ENCODE measurements at regions not wholly inside any gene's neighbourhood (a gene's known extent, or its start where the extent isn't known, plus 50 kb on each side); places are given as distances from the start of the nearest gene placed in this dataset.

DNA sequence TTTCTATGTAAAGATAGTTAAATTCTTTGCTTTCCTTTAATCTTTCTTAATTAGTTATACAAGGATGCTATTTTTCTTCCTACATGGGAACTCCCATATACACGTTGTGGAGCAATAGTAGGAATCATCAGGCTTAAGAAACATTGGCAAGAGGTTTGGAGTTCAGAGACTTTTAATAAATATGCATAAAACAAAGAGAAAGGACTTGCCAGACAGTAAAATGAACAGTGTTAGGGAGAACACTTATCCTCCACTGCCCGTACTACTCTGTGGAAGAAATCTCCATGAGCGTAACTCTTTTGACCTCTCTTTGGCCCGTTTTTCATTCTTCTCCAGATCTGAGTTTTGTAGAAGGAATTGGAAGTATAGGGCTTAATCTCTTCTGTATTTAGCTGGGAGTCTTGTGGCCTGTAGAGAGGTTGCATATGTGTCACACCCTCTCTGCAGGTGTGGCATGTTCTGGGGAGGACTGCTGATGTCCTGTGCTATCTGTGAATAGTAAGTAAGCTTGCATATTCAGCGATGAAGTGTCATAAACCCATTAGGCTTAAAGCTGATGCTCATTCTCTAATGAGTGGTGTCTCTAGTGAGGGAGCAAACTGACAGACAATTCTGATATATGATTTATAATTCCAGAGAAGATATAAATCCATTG is 455.4 kb upstream of the FAR2 start:
- intact Hi-C loops (cut with DNase I): no loop called here
- no peak for DNase-seq
- 70 to 71% methylated on average over 5 of the region's 5 CpGs for WGBS, 2 donors
- Histone ChIP-seq H3K4me3 (no peak overlapping the region), H3K27ac (no peak overlapping the region), H3K9me3 (no peaks in the 10 kb centered on the region), H3K27me3 (no peaks in the 10 kb centered on the region), H3K4me1 (no peaks in the 10 kb centered on the region), H3K36me3 (no peaks in the 10 kb centered on the region)
- TF ChIP-seq POLR2A (IDR thresholded peaks at IDR 0.05): no peak
- TF ChIP-seq, protein P1, sequence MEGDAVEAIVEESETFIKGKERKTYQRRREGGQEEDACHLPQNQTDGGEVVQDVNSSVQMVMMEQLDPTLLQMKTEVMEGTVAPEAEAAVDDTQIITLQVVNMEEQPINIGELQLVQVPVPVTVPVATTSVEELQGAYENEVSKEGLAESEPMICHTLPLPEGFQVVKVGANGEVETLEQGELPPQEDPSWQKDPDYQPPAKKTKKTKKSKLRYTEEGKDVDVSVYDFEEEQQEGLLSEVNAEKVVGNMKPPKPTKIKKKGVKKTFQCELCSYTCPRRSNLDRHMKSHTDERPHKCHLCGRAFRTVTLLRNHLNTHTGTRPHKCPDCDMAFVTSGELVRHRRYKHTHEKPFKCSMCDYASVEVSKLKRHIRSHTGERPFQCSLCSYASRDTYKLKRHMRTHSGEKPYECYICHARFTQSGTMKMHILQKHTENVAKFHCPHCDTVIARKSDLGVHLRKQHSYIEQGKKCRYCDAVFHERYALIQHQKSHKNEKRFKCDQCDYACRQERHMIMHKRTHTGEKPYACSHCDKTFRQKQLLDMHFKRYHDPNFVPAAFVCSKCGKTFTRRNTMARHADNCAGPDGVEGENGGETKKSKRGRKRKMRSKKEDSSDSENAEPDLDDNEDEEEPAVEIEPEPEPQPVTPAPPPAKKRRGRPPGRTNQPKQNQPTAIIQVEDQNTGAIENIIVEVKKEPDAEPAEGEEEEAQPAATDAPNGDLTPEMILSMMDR (IDR thresholded peaks at IDR 0.05): no peak

GRCh38 chr12:28698553-28698952 is 450.5 kb upstream of the FAR2 start:
- Histone ChIP-seq H3K4me3 (no peak overlapping the region), H3K9me3 (peaks cover 0 to 2% (median 0%) of the 10 kb centered on the region in 3 donors), H3K4me1 (no peaks in the 10 kb centered on the region), H3K36me3 (no peaks in the 10 kb centered on the region), H3K27me3 (no peaks in the 10 kb centered on the region), H3K27ac (no peak overlapping the region)
- WGBS, 2 donors: 64 to 70% methylated on average over 2 of the region's 2 CpGs
- intact Hi-C loops (cut with DNase I): no loop called here
- TF ChIP-seq, protein P1 (IDR thresholded peaks at IDR 0.05): no peak
- TF ChIP-seq POLR2A (IDR thresholded peaks at IDR 0.05): no peak
- no peak for DNase-seq

GRCh38 chr12:28699029-28699428 is 450.0 kb upstream of the FAR2 start:
- Histone ChIP-seq H3K4me1 (no peaks in the 10 kb centered on the region), H3K9me3 (peaks cover 0 to 4% (median 0%) of the 10 kb centered on the region in 3 donors), H3K27ac (no peak overlapping the region), H3K36me3 (no peaks in the 10 kb centered on the region), H3K4me3 (no peak overlapping the region), H3K27me3 (no peaks in the 10 kb centered on the region)
- intact Hi-C loops (cut with DNase I): no loop called here
- DNase-seq: no peak
- no peak for TF ChIP-seq POLR2A (IDR thresholded peaks at IDR 0.05)
- TF ChIP-seq, protein P1 (IDR thresholded peaks at IDR 0.05): no peak

DNA sequence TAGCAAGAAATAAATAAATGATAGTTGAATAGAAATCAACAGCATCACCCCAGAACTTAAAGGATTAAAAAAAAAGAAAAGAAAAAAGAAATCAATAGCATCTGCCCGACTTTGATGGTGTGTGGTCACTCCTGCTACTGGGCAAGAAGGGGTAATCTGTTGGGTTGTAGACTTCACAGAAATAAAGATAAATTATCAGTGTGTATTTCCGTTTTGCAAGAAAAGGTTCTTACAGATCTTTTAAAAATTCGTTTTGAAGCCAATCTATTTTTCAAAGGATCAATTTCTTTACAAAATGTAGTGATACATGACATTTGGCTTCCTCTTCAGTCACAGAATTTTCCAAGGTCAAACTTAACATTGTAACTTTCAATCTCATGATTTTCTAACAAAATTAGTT is 448.9 kb upstream of the FAR2 start:
- TF ChIP-seq POLR2A (IDR thresholded peaks at IDR 0.05): no peak
- TF ChIP-seq, protein P1 (IDR thresholded peaks at IDR 0.05): no peak
- WGBS, 2 donors: 63% methylated on average over 3 of the region's 3 CpGs
- Histone ChIP-seq H3K36me3 (no peaks in the 10 kb centered on the region), H3K4me1 (no peaks in the 10 kb centered on the region), H3K27me3 (no peaks in the 10 kb centered on the region), H3K9me3 (peaks cover 0 to 4% (median 0%) of the 10 kb centered on the region in 3 donors), H3K4me3 (no peak overlapping the region), H3K27ac (no peak overlapping the region)
- DNase-seq: no peak
- intact Hi-C loops (cut with DNase I): no loop called here

- H3K36me3 ChIP-seq: no peaks in the 10 kb centered on the region
- no peaks in the 10 kb centered on the region for H3K27me3 ChIP-seq
- intact Hi-C loops (cut with DNase I): no loop called here
- H3K4me3 ChIP-seq: no peak overlapping the region
- TF ChIP-seq, protein P1 (IDR thresholded peaks at IDR 0.05): no peak
- no peak for TF ChIP-seq POLR2A (IDR thresholded peaks at IDR 0.05)
- no peaks in the 10 kb centered on the region for H3K4me1 ChIP-seq
- H3K9me3 ChIP-seq: peaks cover 0 to 4% (median 0%) of the 10 kb centered on the region in 3 donors
- DNase-seq: no peak
- H3K27ac ChIP-seq: no peak overlapping the region
Observed at GRCh38 chr12:28704477-28705169, 444.5 kb upstream of the FAR2 start.

Measured in esophagus squamous epithelium (tissue), 5 donors.